DMS114 treated with DMSO at 0.1 percent for 48 hours (cell line): ENCODE measurements at regions not wholly inside any gene's neighbourhood (a gene's known extent, or its start where the extent isn't known, plus 50 kb on each side); places are given as distances from the start of the nearest gene placed in this dataset.
"Not testable (repeated sequence)": the region's sequence is repeated elsewhere in the genome, so short reads cannot be mapped to it uniquely, and the experiment has no call there.

Experiments used
- DNase-seq: peaks from one replicate; lab custom pipeline; 2025; ENCODE audit not compliant: unreplicated experiment; lab: John Stamatoyannopoulos, UW

DNA sequence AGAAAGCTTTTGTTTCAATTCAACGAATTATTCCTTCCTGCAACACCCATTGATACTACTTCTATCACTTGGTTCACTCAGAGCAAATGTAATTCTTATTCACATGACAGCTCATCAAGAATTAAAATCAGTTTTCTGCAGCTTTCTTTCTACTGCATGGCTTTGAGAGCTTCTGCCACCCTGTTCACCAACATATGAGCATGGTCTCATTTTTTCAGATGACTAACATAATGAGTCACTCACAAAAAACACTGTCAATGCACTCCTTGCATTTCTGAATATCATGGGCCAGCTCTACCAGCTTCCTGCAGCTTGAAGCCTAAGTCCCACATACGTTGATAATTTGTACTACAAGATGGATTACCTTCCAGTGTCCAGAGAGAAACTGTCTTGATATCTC is 342.9 kb downstream of the LRATD1 start:
- no peak for DNase-seq

DNA sequence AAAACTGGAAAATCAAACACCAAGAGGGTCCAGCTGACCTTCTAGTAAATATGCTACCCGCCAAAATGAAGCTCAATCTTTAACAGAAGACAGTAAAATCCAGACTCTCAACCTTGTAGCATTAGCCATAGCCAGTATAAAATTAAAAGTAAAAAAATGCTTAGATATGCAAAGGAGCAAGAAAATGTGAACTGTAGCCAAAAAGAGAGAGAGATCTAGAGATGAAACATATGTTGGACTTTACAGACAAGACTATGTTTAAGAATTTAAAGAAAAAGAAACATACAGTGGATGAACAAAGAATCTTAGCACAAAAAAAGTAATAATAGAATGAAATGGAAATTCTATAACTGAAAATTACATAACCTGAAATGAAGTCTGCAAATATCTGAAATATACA is 344.5 kb downstream of the LRATD1 start:
- DNase-seq = no peak

DNA sequence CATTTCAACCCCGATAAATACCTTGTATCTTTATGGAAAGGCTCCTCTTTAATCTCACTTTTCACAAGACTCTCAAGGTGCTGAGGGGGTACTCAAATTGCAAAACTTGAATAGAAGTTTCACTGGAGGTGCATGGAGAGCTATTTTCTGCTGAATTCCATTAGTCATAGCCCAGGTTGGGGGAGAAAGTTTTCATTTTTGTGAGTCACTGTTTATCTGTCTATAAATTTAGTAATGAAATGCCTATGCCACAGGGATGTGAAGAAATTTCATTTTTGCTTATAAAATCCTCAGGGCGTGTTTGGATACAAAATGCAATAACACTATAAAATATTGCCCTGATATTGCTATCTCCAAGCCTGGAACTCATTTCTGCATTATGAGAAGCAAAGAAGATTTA is 346.3 kb downstream of the LRATD1 start:
- DNase-seq = no peak

DNA sequence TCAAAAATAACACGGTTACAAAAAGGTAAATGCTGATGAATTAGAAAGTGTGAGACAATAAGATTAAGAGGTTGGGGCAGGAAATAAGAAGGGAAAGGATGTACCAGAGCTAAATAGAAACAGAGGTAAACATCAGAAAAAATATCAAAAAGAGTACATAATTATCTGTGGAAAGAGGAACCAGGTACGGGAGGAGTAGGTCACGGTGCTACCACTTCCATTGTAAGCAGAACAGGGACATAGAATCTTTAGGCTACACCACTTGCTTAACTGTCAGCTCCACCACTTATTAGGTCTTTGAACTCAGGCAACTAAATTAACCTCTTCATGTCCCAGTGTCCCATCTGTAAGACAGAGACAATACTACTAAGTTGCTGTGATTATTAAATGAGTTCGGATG is 350.3 kb downstream of the LRATD1 start:
- no peak for DNase-seq

DNA sequence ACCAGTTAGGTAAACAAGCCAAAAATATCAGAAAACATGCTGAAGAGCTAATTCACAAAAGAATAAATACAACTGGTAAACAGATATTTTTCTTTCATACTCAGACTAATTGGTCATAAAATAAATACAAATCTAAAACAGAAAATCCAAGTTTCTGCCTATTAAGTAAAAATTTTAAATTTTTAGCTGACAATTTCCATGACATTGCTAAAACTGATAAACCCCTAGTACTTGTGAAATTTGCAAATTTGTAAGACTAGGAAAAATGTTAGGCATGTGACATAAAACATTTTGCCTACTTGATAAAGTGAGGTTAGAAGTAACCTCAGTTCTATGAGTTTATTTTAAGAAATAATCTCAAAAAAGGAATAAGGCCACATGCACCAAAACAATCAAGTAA is 356.1 kb downstream of the LRATD1 start:
- no peak for DNase-seq

DNA sequence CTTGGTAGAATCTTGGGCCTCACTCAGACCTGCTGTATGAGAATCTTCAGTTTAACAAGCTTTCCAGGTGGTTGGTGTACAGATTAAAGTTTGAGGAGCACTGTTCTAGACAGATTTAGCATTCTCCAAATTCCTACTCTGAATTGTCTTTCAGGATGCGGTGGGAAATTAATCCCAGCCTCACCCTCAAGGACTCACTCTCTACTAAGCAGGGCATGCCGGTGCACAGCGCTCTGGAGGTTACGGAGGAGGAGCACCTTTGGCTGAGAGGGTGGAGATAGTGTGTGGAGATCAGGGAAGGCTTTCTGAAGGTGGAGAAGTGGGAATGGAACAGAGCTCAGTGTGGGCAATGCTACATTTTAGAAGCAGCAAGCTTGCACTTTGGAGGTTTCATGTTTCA is 359.2 kb downstream of the LRATD1 start:
- no peak for DNase-seq

DNA sequence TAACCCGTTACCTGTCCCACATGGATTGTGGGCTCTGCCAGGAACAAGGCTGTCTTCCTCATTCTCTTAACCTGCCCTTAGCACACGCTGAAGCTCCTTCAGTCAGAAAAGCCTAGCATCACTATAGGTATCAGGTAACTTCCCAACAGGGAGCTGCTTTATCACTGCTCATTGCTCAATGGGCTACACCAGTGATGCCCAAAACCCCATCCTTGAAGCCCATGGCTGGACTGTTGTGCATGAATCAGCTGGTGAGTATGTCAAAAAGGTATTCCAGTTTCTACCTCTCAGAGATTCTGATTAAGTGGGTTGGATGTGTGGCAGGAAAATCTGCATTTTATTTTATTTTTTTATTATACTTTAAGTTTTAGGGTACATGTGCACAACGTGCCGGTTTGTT is 362.2 kb downstream of the LRATD1 start:
- no peak for DNase-seq

DNA sequence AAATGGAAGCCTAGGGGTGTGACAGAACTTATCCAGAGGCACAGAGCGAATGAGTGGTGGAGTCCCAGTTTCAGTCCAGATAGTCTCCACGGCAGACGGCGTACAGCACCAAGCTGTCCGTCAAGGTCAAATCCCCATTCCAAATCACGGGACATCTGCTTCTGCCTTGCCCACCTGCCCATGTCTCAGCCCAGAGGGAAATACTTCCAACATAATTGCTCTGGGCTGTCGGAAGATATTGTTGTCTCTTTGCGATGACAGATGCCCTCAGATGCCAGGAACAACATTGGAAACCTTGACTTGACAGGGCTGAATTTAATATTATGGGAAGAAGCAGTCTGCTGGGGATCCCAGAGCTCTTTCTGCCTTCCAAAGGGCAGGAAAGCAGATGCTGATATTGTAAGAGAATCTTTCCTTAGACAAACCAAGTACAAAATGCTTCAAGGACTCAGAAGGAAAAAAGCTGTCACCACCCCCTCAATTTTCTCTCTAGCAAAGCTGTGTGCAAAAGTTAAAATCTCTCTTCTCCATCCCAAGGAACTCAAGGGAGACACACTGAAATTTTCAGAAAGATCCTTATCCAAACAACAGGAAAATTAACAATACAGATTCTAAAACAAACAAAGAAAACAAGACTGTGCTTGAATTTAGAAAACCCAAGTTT is 364.0 kb downstream of the LRATD1 start:
- no peak for DNase-seq

DNA sequence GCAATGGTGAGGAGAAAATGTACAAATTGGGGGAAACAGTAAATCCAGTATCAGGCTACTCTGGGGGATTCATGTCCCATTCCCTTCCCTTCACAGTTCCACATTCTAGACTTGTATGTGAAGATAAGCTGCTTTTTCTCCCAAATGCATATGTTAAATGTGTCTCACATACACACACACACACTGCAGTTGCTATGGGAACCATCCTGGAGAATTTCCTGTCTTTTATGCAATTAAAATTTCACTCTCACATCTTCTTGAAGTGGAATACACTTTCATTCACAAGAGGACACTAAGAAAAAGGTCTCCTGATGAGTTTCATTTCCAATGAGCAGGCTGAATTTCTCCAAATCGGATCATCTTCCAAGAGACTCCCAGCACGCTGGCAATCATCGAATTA is 366.0 kb downstream of the LRATD1 start:
- DNase-seq = no peak

DNA sequence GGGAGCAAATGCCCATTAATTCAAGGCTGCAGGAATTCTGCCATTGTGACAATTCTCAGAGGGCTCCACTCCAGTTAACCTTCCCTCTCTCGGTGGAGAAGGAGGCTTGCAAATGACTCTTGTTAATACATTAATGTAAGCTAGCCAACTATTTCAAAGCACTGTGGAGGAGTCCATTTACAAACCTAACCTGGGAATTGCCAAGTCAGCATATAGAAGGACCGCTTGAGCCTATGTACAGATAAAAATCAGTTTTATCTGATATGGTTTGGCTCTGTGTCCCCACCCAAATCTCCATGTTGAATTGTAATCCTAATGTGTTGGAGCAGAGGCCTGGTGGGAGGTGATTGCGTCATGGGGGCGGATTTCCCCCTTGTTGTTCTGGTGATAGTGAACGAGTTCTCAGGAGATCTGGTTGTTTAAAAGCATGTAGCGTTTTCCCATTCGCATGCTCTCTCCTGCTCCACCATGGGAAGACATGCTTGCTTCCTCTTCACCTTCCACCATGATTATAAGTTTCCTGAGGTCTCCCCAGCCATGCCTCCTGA is 366.7 kb downstream of the LRATD1 start:
- DNase-seq = no peak

DNA sequence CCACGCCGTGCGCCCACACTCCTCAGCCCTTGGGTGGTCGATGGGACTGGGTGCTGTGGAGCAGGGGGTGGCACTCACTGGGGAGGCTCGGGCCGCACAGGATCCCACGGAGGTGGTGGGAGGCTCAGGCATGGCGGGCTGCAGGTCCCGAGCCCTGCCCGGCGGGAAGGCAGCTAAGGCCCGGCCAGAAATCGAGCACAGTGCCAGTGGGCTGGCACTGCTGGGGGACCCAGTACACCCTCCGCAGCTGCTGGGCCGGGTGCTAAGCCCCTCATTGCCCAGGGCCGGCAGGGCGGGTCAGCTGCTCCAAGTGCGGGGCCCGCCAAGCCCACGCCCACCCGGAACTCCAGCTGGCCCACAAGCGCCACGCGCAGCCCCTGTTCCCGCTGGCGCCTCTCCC is 370.0 kb downstream of the LRATD1 start:
- not testable (repeated sequence) for DNase-seq

DNA sequence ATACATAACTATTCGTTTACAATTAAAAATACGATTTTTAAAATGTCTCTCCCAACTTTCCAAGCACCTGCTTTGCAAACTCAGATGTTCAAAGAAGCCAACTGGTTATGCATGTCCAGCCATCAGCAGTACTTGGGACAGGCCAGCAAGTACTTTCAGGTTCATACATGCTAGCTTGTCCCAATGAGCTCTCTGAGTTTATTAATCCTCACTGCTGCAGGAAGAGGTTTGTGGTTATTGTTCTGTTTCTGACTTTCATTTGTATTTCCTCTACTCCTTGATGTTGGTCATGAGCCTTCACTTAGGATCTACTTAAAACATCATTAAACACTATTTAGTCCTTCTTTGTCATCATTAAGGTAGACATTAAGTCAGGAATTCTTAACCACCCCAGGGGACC is 374.1 kb downstream of the LRATD1 start:
- DNase-seq = no peak

DNA sequence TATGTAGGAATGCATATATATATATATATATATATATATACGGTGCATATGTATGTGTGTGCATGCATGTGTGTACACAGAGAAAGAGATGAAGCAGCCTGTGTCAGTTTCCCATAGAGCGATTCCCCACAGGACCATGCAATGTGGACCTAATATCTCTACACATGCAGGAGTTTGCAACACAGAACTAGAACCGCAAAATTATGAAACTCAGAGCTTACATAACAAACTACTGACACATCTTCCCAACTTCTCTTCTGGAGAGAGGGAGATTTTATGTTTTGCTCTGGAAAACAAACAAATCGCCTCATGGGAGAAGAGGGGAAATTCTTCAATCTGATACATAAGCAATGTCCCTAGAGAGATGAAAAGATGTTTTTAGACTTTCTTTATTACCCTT is 377.2 kb downstream of the LRATD1 start:
- DNase-seq = no peak

DNA sequence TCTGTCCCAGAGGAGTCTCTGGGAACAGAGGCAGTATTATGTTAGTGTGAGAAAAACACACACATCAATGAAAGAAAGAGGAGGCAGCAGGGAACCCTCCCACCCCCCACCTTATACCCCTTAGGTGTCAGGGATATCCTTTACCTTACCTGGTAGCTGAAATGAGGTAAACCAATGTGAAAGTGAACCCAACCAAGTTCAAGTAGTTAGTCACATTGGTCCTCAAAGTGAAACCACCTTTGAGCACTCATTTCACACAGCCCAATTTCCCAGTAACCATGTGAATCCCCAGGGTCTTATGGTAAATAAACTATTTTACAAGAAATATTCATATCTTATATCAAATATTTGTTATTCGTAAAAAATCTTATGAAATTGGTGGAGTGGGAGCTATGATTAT is 377.8 kb downstream of the LRATD1 start:
- DNase-seq = no peak

DNA sequence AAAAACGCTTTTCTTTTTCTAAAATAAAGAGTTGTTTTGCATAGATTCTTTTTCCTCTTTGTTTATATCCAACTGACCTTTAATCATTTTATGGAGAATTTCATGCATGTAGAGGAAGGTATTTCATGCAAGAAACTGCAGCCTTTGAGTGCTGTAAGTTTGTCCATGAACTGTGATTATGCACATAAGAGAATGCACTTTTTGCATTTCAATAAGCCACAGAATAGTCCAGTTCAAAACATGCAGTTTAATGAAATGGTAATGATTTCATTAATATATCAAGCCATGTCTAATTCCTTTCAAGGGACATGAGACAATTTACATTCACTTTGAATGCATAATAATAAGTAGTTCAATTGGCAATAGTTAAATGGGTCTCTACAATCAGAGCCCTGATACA is 386.3 kb downstream of the LRATD1 start:
- DNase-seq = no peak

DNA sequence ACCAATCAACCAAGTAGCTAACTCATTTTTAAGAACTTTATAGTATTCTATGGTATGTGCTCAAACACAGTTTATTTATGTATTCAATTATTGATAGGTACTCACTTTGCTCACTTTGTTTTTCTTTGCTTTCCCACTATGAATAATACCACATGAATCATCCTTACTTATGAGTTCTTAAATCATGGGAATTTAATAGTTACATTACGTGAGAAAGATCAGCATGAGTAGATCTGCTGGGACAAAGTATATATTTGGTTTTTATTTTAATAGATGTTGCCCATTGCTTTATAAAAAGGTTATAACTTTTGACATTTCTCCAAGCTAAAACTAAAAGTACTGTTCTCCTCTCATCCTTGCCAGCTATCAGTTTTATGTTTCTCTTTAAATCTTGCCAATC is 390.7 kb downstream of the LRATD1 start:
- no peak for DNase-seq

DNA sequence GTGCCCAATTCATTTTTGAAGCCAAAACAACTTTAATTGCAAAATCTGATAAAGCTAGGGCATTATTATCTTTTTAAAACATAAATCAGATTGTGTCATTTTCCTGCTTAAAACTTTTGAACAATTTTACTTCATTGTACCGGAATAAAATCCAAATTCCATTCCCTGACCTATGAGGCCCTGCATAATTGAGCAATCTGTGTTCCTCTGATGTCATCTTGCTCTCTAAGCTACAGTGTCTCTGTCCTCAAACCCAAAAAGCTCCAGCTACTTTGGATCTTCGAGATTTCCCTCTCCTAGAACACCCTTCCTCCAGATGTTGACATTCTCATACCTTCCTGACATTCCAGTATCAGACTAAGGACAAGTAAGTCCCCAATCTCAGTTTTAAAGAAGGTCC is 395.9 kb downstream of the LRATD1 start:
- DNase-seq = no peak

DNA sequence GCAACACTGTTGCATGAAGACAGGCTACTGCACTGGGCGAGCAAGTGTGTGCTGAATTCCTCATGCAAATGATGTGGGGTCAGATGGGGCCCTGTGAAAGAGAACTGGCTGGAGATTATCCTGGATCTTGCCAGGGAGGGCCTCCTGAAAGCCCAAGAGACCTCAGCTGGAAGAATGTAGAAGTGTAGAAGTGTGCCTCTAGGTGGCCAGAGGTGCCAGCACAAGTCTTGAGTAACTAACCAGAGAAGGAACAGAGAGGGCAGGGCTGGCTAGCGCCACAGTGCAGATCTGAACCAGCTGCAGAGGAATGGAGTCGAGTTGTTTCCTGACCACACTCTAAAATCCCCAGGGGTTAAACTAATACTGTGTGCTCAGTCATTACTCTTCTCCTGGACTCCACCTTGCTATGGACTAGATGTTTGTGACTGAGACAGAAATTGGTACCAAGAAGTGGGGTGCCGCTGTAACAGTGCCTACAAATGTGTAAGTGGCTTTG is 399.3 kb downstream of the LRATD1 start:
- DNase-seq = no peak

DNA sequence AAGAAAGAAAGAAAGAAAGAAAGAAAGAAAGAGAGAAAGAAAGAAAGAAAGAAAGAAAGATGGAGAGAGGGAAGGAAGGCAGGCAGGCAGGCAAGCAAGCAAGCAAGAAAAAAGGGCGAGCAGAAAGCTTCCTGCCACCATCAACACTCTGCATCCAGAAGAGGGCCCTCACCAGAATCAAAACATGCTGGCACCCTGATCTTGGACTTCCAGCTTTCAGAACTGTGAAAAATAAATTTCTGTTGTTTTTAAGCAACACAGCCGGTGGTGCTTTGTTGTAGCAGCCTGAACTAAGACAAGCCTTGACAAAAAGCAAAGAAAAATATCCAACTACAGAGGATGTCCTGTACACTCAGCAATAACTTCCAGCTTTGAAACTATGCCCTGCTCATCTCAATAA is 401.7 kb downstream of the LRATD1 start:
- DNase-seq = no peak

DNA sequence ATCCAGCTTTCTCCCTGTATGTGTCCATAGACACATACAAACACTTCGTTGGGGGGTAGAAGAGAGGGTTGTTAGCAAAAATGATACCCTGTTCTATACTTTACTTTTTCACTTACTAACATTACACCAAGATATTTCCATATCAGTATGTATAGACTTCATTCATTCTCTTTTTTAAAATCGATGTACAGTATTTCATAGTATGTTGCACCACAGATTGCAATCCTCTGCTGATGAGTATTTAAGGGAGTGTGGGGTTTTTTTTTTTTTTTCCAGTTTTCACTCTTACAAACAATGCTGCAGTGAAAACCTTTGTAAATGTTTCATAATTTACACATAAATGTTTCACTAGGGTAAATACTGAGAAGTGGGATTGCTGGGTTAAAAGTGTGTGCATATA is 402.3 kb downstream of the LRATD1 start:
- no peak for DNase-seq

DNA sequence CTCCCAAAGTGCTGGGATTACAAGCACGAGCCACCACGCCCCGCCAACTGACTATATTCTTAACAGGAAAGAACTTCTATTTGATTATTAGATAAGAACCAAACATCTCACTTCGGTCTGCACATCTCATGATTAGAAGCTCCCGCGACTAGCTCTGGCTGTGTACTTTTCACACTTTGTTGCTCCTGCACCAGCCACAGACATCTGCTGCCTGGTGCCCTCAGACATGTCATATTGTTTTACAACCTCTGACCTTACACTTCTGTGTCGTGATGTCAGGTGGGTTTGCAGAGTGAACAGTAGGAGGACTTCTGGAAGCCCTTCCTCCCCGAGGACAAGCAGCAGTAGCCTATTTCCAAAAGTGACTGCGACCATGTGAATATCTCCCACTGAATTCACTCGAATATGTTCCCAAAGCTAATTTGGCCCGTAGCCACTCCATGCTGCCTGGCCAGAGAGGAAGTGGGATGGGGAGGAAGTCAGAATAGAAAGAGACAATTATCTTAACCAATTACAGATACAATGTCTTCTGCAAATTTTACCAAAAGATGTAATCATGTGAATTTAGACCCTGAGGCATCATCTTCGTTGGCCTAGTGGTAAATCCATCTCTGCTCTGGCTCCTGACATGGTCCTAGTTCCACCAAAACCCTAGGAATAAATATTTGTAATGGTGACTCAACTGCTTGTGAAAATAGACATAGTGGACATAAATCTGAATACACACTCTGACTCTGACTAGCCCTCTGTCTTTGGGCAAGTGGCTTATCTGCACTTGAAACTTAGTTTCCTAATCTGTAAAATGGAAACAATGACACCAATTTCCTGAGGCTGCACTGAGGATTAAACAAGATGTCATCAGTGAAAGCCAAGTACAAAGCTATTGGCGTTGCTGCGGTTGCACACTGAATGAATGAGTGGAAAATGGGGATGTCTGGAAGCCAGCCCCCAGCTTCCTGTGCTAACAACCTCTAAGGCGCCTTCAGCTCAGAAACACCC is 406.1 kb downstream of the LRATD1 start:
- no peak for DNase-seq
